Fibroblast of skin of scalp (primary cell): ENCODE measurements at regions not wholly inside any gene's neighbourhood (a gene's known extent, or its start where the extent isn't known, plus 50 kb on each side); places are given as distances from the start of the nearest gene placed in this dataset.
"Not testable (repeated sequence)": the region's sequence is repeated elsewhere in the genome, so short reads cannot be mapped to it uniquely, and the experiment has no call there.

ENCODE experiments used
- DNase-seq: peaks from one replicate; pipeline ENCODE4 v3.0.0-alpha.2; 2013

GRCh38 chr10:23884670-23885069 lies 324.3 kb upstream of the KIAA1217 start:
- no peak for DNase-seq

GRCh38 chr10:23885853-23886252 lies 323.1 kb upstream of the KIAA1217 start:
- DNase-seq, result no peak

GRCh38 chr10:23886355-23886754 lies 322.6 kb upstream of the KIAA1217 start:
- DNase-seq, result no peak

GRCh38 chr10:23891301-23891700 lies 317.6 kb upstream of the KIAA1217 start:
- DNase-seq, result no peak

GRCh38 chr10:23892296-23892695 lies 316.6 kb upstream of the KIAA1217 start:
- peak; percentile 20 for DNase-seq

- DNase-seq, result no peak
These were observed 311.7 kb upstream of the KIAA1217 start for GRCh38 chr10:23897267-23897666.

GRCh38 chr10:23897861-23898260 lies 311.1 kb upstream of the KIAA1217 start:
- no peak for DNase-seq

GRCh38 chr10:23899166-23899565 lies 309.8 kb upstream of the KIAA1217 start:
- DNase-seq, result no peak

- DNase-seq, result no peak
These were observed 298.6 kb upstream of the KIAA1217 start for GRCh38 chr10:23910291-23910690.

- no peak for DNase-seq
These were observed 296.0 kb upstream of the KIAA1217 start for GRCh38 chr10:23912884-23913404.

GRCh38 chr10:23914641-23915040 lies 294.3 kb upstream of the KIAA1217 start:
- peak; percentile 1 for DNase-seq

- DNase-seq, result no peak
These were observed 291.6 kb upstream of the KIAA1217 start for GRCh38 chr10:23917251-23917840.

GRCh38 chr10:23918090-23918723 lies 290.7 kb upstream of the KIAA1217 start:
- no peak for DNase-seq

- DNase-seq, result peak; percentile 11
These were observed 290.1 kb upstream of the KIAA1217 start for GRCh38 chr10:23918839-23919238.

- no peak for DNase-seq
These were observed 281.2 kb upstream of the KIAA1217 start for GRCh38 chr10:23927576-23928325.

- DNase-seq, result not testable (repeated sequence)
These were observed 274.9 kb upstream of the KIAA1217 start for GRCh38 chr10:23934023-23934422.

- DNase-seq, result no peak
These were observed 263.1 kb upstream of the KIAA1217 start for GRCh38 chr10:23945845-23946244.

GRCh38 chr10:23951841-23952240 lies 257.1 kb upstream of the KIAA1217 start:
- DNase-seq, result no peak

- DNase-seq, result no peak
These were observed 253.3 kb upstream of the KIAA1217 start for GRCh38 chr10:23955456-23956225.

- no peak for DNase-seq
These were observed 243.8 kb upstream of the KIAA1217 start for GRCh38 chr10:23965123-23965522.

- no peak for DNase-seq
These were observed 243.1 kb upstream of the KIAA1217 start for GRCh38 chr10:23965880-23966279.

GRCh38 chr10:23966504-23967051 lies 242.4 kb upstream of the KIAA1217 start:
- DNase-seq, result no peak

- peak; percentile 17 for DNase-seq
These were observed 240.6 kb upstream of the KIAA1217 start for GRCh38 chr10:23968301-23968700.
